IPS-18a (cell line): ENCODE measurements at regions not wholly inside any gene's neighbourhood (a gene's known extent, or its start where the extent isn't known, plus 50 kb on each side); places are given as distances from the start of the nearest gene placed in this dataset.

Experiments
- H3K27ac ChIP-seq: one replicate; pipeline ENCODE4 v1.5.1; 2013; ENCODE audit warnings: low read length
- H3K27me3 ChIP-seq: one replicate; pipeline ENCODE4 v1.6.1; 2013; ENCODE audit warnings: mild to moderate bottlenecking, low read length; ENCODE audit not compliant: control insufficient read depth, insufficient read depth
- H3K36me3 ChIP-seq: one replicate; pipeline ENCODE4 v1.6.1; 2013; ENCODE audit warnings: low read depth, low read length; ENCODE audit not compliant: control insufficient read depth
- H3K4me1 ChIP-seq: one replicate; pipeline ENCODE4 v1.6.1; 2013; ENCODE audit warnings: low read depth, low read length; ENCODE audit not compliant: control insufficient read depth
- H3K4me3 ChIP-seq: one replicate; pipeline ENCODE4 v1.5.1; 2013; ENCODE audit warnings: low read length
- H3K9ac ChIP-seq: one replicate; pipeline ENCODE4 v1.6.1; 2013; ENCODE audit warnings: mild to moderate bottlenecking, low read length, moderate library complexity
- H3K9me3 ChIP-seq: one replicate; pipeline ENCODE4 v1.6.1; 2013; ENCODE audit warnings: low read depth, low read length; ENCODE audit not compliant: control insufficient read depth

- H3K27ac ChIP-seq = no peak overlapping the region
- no peaks in the 10 kb centered on the region for H3K9me3 ChIP-seq
Measured at GRCh38 chr4:29708473-29708872, 1011.7 kb upstream of the PCDH7 start.

DNA sequence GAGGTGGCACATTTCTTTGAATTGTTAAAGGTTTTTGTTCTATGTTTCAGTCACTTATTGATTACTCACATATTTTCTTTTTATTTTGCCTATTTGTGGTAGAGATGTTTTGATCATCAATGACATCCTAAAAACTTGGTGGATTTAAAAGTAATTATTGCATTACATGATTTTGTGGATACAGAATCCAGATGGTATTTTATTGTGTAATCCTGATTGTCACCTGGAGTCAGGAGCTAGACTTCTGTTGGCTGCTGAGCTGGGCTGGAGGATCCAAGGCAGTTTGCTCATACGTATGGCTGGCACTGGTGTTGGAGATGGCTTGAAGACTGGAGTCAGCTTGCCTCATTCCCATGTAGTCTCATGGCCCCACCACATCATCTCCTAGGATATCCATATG lies 1009.6 kb upstream of the PCDH7 start:
- H3K9ac ChIP-seq = no peak overlapping the region
- H3K9me3 ChIP-seq = no peaks in the 10 kb centered on the region
- no peaks in the 10 kb centered on the region for H3K4me1 ChIP-seq
- H3K4me3 ChIP-seq = no peak overlapping the region
- H3K27ac ChIP-seq = no peak overlapping the region
- no peaks in the 10 kb centered on the region for H3K36me3 ChIP-seq
- no peaks in the 10 kb centered on the region for H3K27me3 ChIP-seq

More at GRCh38 chr4:29708473-29708872, 1011.7 kb upstream of the PCDH7 start:
- Histone ChIP-seq H3K4me3 (no peak overlapping the region), H3K4me1 (no peaks in the 10 kb centered on the region), H3K36me3 (no peaks in the 10 kb centered on the region), H3K9ac (no peak overlapping the region), H3K27me3 (no peaks in the 10 kb centered on the region)

- no peak overlapping the region for H3K4me3 ChIP-seq
- no peaks in the 10 kb centered on the region for H3K4me1 ChIP-seq
- no peak overlapping the region for H3K9ac ChIP-seq
- H3K27ac ChIP-seq = no peak overlapping the region
- H3K9me3 ChIP-seq = no peaks in the 10 kb centered on the region
- H3K27me3 ChIP-seq = no peaks in the 10 kb centered on the region
- no peaks in the 10 kb centered on the region for H3K36me3 ChIP-seq
Measured at GRCh38 chr4:29711226-29711625, 1008.9 kb upstream of the PCDH7 start.

DNA sequence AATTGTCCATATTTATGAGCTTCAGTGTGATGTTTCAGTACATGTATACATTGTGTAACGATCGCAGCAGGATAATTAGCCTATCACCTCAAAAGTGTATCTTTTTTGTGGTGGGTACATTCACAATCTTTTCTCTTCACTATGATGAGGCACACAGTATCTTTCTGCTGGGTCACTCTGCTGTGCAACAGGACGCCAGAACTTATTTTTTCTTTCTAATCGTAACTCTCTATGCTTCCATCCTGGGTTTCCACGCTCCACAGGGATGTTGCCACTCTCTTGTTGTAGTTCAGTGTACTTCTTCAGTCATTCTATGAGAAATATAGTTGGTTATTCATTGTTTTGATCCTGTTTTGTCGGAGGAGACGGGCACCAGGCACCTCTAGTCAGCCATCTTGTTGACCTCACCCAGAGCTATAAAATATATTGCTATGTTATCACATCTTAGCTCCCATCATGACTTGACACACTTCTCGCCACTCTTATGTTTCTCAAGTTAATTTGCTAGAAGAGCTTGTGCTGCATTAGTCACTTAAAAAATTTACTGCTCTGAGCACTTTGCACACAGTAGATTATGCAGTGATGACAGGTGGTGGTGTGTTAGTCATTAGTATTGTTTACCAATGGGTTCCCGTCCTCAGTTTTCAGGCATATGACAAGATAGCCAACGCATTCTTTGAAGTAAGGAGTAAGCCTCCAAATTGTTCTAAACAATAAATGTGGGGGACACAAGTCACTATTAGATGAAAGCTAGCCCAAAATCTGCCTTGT lies 1002.7 kb upstream of the PCDH7 start:
- no peak overlapping the region for H3K4me3 ChIP-seq

DNA sequence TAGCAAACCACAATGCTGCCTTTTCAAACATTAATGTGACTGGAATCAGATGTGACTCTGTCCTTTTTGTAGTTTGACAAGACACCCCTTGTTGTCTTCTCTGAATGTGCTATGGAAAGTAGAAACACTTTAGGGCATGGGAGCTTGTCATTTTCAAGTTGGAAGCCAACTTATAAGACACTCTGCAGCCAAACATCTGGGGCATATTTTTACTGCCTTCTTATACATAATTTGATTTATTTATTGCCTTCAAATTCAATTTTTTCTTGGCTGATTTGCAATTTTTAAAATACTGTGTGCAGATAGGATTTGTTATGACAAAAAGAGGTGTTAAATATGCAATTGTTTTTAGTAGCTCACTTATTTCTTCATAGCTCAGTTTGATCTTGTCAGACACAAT lies 1002.0 kb upstream of the PCDH7 start:
- H3K9ac ChIP-seq = no peak overlapping the region
- H3K36me3 ChIP-seq = no peaks in the 10 kb centered on the region
- H3K27me3 ChIP-seq = no peaks in the 10 kb centered on the region
- H3K4me3 ChIP-seq = no peak overlapping the region
- H3K27ac ChIP-seq = no peak overlapping the region
- no peaks in the 10 kb centered on the region for H3K4me1 ChIP-seq
- no peaks in the 10 kb centered on the region for H3K9me3 ChIP-seq

More for the DNA sequence above, 1002.7 kb upstream of the PCDH7 start:
- H3K4me1 ChIP-seq = no peaks in the 10 kb centered on the region
- no peak overlapping the region for H3K9ac ChIP-seq
- no peak overlapping the region for H3K27ac ChIP-seq
- no peaks in the 10 kb centered on the region for H3K27me3 ChIP-seq
- H3K9me3 ChIP-seq = no peaks in the 10 kb centered on the region
- H3K36me3 ChIP-seq = no peaks in the 10 kb centered on the region

GRCh38 chr4:29722253-29722652 lies 997.9 kb upstream of the PCDH7 start:
- Histone ChIP-seq H3K9me3 (no peaks in the 10 kb centered on the region), H3K27ac (no peak overlapping the region), H3K36me3 (no peaks in the 10 kb centered on the region), H3K4me3 (no peak overlapping the region), H3K4me1 (no peaks in the 10 kb centered on the region), H3K9ac (no peak overlapping the region), H3K27me3 (no peaks in the 10 kb centered on the region)

DNA sequence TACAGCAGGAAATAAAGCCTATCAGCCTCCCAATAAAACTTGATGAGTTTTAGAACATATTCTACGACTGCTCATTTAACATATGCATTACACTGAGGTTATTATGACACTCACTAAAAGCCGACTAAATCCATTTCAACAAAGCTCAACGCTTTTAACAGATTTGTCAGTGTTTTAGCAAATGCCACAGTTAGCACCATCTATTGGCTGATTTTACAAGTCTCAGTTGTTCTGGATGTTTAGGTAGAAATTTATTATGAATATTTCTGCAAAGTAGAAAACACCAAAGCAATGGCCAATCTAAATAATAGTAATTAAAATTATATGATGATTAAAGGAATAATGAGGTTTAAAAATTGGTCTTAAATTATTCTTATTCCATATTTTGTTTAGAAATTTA lies 993.2 kb upstream of the PCDH7 start:
- Histone ChIP-seq H3K4me1 (no peaks in the 10 kb centered on the region), H3K9ac (no peak overlapping the region), H3K27me3 (no peaks in the 10 kb centered on the region), H3K36me3 (no peaks in the 10 kb centered on the region), H3K9me3 (no peaks in the 10 kb centered on the region), H3K4me3 (no peak overlapping the region), H3K27ac (no peak overlapping the region)

- Histone ChIP-seq H3K36me3 (no peaks in the 10 kb centered on the region), H3K9me3 (no peaks in the 10 kb centered on the region), H3K27me3 (no peaks in the 10 kb centered on the region), H3K4me1 (no peaks in the 10 kb centered on the region), H3K27ac (no peak overlapping the region), H3K9ac (no peak overlapping the region), H3K4me3 (no peak overlapping the region)
Measured at GRCh38 chr4:29734343-29735213, 985.6 kb upstream of the PCDH7 start.

- H3K4me1 ChIP-seq = no peaks in the 10 kb centered on the region
- no peaks in the 10 kb centered on the region for H3K36me3 ChIP-seq
- H3K9me3 ChIP-seq = no peaks in the 10 kb centered on the region
- H3K4me3 ChIP-seq = no peak overlapping the region
- H3K27me3 ChIP-seq = no peaks in the 10 kb centered on the region
- no peak overlapping the region for H3K9ac ChIP-seq
- no peak overlapping the region for H3K27ac ChIP-seq
Measured at GRCh38 chr4:29756966-29757365, 963.2 kb upstream of the PCDH7 start.

- no peaks in the 10 kb centered on the region for H3K4me1 ChIP-seq
- H3K27me3 ChIP-seq = no peaks in the 10 kb centered on the region
- no peak overlapping the region for H3K4me3 ChIP-seq
- H3K9me3 ChIP-seq = no peaks in the 10 kb centered on the region
- no peaks in the 10 kb centered on the region for H3K36me3 ChIP-seq
- no peak overlapping the region for H3K27ac ChIP-seq
- no peak overlapping the region for H3K9ac ChIP-seq
Measured at GRCh38 chr4:29762151-29762550, 958.0 kb upstream of the PCDH7 start.

DNA sequence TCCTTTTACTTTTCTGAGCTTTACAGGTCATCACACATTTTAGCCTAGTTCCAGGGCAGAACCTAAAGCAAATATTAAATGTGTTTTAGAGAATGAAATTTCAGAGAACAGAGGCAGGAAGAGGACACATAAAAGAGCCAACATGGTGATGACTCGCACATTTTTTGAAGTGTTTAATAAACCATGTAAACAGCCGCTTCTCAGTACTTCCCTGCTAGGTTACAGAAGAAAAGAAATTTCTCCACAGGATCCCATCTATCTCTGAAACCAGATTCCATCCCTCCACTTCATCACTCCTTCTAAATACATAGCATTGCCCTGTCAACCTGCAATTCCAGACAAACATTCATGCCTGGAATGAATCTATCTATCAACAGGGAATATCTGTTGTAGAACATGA lies 949.5 kb upstream of the PCDH7 start:
- no peaks in the 10 kb centered on the region for H3K9me3 ChIP-seq
- no peaks in the 10 kb centered on the region for H3K36me3 ChIP-seq
- H3K9ac ChIP-seq = no peak overlapping the region
- H3K4me3 ChIP-seq = no peak overlapping the region
- H3K27ac ChIP-seq = no peak overlapping the region
- H3K27me3 ChIP-seq = no peaks in the 10 kb centered on the region
- H3K4me1 ChIP-seq = no peaks in the 10 kb centered on the region
